C4-2B (cell line): ENCODE measurements at regions not wholly inside any gene's neighbourhood (a gene's known extent, or its start where the extent isn't known, plus 50 kb on each side); places are given as distances from the start of the nearest gene placed in this dataset.

ENCODE experiments used
- H3K27ac ChIP-seq: fragments of 450-650 bp; 2 replicates; pipeline ENCODE4 v1.5.1; 2017
- ZFX ChIP-seq: fragments of 450-650 bp; IDR thresholded peaks from 2 replicates; pipeline ENCODE4 v1.6.1; 2017
- TF ChIP-seq, protein P1 (sequence below): fragments of 450-650 bp; conservative IDR thresholded peaks from 2 replicates; pipeline ENCODE4 v1.5.1; 2017; ENCODE audit warnings: mild to moderate bottlenecking

DNA sequence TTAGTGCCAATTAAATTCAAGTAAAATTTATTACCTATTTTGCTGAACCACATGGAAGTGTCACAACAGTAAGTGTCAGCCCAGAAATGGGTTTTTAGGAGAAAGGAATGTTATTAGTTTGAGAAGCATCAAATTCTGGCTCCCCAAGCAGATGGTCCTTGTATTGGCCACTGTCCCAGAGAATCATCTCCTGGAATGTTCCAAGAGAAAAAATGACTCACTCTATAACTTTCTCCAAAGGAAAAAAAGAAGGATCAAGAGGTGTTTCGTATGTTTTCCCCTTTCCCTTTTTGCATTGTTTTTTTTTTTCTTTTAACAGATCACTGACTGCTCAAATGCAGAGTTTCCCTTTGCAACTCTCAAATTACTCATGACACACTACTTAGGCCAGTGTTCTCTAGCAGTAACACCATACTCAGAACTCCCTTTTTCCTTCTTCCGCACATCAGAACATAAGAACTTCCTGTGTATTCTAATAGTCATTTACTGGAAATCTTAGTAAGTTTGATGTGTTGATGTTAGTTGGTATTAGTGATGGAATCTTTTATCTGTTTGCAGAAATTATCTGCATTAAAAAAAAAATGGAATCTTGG is 390.3 kb downstream of the GPD2 start:
- no peak overlapping the region for H3K27ac ChIP-seq
- TF ChIP-seq ZFX: no peak
- TF ChIP-seq, protein P1, sequence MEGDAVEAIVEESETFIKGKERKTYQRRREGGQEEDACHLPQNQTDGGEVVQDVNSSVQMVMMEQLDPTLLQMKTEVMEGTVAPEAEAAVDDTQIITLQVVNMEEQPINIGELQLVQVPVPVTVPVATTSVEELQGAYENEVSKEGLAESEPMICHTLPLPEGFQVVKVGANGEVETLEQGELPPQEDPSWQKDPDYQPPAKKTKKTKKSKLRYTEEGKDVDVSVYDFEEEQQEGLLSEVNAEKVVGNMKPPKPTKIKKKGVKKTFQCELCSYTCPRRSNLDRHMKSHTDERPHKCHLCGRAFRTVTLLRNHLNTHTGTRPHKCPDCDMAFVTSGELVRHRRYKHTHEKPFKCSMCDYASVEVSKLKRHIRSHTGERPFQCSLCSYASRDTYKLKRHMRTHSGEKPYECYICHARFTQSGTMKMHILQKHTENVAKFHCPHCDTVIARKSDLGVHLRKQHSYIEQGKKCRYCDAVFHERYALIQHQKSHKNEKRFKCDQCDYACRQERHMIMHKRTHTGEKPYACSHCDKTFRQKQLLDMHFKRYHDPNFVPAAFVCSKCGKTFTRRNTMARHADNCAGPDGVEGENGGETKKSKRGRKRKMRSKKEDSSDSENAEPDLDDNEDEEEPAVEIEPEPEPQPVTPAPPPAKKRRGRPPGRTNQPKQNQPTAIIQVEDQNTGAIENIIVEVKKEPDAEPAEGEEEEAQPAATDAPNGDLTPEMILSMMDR: no peak

DNA sequence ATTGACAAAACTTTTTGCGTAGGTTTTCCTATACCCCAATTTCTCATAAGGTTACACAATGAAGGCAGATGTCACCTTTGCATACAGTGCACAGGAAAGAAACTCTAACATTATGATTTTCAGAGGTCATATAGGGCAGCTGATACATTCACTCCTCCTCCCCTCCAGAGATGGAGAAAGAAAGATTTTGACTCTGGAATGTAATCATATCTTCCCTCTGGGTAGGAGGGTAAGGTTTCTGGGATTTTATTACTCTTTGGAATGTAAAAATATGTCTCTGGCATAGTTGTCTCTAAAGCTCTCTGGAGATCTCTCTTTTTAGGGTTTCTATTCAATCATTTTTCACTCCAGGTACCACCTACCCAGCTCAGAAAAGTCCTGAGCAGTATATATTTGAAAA is 398.3 kb downstream of the GPD2 start:
- TF ChIP-seq, protein P1: no peak
- TF ChIP-seq ZFX: no peak
- H3K27ac ChIP-seq: no peak overlapping the region

DNA sequence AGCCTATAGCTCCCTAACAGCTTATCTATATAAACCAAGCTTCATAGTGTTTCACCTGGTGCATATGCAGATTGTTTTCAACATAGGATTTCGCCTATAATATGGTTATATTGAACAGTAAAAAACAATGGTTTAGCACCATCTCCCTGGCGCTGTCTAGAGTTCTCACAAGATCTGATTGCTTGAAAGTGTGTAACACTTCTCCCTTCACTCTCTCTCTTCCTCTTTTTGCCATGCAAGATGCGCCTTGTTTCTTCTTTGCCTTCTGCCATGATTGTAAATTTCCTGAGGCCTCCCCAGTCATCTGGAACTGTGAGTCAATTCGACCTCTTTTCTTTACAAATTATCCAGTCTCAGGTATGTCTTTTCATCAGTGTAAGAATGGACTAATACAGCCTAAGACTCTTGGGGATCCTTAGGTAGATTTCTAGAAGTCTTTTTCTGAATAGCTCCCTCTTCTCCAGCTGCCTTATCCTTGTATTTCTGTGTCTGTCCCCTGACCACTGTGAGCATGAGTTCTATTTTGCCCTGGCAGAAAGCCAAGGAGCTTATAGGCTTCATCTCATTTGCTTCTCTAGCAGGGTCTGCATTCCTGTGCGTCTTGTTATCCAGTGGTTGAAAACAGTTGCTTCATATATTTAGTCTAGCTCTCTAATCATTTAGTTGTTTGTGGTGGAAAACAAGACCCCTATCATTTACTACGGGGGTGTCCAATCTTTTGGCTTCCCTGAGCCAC is 401.6 kb downstream of the GPD2 start:
- H3K27ac ChIP-seq: no peak overlapping the region
- no peak for TF ChIP-seq ZFX
- TF ChIP-seq, protein P1: no peak

DNA sequence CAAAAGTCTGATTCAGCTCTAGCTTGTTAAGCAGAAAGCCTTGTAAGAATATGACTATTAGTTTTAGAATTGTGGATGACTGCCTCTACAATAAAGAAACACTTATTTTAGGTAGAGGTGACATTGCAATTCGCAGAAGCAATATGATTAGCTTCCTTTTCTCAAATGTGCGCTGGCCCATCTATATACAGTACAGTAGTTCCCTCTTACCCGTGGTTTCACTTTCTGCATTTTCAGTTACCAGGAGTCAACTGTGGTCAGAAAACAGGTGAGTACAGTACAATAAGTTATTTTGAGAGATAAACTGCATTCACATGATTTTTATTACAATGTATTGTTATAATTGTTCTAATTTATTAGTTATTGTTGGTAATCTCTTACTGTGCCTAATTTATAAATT is 405.1 kb downstream of the GPD2 start:
- TF ChIP-seq ZFX: no peak
- TF ChIP-seq, protein P1: no peak
- no peak overlapping the region for H3K27ac ChIP-seq

DNA sequence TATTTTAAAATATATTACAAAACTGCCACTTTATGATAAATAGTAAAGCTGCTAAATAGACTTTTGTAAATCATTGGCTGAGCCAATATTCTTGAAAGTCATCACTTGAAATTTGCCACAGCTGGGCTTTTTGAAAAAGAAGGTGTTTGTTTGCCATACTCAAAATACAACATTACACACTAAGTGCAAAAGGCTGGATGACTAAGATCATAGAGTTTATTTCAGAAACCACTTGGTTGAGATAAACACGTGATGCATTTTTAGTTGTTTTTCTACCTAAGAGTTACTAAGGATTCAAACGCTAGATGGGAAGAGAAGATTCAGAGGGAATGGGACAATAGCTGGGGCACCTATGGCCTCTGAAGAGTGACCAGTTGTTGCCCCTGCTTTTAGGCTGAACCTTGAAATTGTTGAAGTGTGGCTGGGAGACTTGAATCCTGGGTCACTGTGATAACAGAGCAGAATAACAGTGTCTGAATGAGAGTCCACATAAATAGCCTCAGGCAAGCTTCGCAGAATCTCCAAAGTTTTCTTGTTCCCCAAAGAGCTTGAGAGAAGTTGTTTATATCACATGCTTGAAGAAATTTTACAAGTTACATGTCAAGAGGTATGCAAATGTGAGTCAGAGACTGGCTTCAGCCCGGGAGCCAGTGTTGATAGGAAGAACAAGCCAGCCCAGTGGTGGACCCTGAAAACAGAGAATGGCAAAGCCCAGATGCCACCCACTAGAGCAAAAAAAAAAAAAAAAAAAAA is 409.8 kb downstream of the GPD2 start:
- H3K27ac ChIP-seq: no peak overlapping the region
- TF ChIP-seq, protein P1: no peak
- no peak for TF ChIP-seq ZFX

DNA sequence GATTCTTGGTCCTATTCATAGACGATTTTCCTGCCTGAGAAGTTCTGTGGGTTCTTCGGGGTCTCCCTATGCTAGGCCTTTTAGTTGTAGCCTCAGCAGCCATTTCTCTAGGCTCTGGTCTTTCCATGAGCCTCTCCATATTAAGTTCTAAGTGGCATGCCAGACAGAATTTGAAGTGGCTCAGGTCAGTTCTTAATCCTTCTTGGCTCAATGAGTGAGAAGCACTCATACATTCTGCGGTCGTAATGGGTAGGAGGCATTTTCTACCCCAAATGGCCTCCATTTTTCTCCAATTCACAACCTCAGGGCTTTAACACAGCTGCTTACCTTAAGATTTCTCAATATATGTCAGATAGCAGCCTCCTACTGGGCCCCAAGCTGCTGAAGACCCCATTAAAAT is 405.3 kb upstream of the GALNT5 start:
- no peak overlapping the region for H3K27ac ChIP-seq
- TF ChIP-seq, protein P1: no peak
- TF ChIP-seq ZFX: no peak

DNA sequence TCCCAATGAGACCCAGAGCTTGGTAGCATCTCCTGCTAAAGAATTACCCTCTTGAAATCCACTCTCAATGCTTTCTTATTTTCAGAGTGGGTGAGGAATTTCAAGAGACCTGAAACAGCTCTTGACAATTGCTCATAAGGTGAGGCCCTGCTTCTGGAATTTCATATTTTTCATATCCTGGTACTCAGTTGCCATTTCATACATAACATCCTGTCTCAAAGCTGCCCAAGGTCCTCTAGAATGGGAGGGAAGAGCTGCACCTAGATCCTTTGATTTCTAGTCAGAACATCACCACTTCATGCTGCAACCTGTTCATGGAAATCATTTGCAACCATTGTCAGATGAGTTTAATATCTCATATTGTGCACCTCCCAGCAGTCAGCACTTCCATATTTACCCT is 404.8 kb upstream of the GALNT5 start:
- TF ChIP-seq ZFX: no peak
- TF ChIP-seq, protein P1: no peak
- no peak overlapping the region for H3K27ac ChIP-seq
